ENCODE measurements at regions not wholly inside any gene's neighbourhood (a gene's known extent, or its start where the extent isn't known, plus 50 kb on each side); places are given as distances from the start of the nearest gene placed in this dataset.

DNA sequence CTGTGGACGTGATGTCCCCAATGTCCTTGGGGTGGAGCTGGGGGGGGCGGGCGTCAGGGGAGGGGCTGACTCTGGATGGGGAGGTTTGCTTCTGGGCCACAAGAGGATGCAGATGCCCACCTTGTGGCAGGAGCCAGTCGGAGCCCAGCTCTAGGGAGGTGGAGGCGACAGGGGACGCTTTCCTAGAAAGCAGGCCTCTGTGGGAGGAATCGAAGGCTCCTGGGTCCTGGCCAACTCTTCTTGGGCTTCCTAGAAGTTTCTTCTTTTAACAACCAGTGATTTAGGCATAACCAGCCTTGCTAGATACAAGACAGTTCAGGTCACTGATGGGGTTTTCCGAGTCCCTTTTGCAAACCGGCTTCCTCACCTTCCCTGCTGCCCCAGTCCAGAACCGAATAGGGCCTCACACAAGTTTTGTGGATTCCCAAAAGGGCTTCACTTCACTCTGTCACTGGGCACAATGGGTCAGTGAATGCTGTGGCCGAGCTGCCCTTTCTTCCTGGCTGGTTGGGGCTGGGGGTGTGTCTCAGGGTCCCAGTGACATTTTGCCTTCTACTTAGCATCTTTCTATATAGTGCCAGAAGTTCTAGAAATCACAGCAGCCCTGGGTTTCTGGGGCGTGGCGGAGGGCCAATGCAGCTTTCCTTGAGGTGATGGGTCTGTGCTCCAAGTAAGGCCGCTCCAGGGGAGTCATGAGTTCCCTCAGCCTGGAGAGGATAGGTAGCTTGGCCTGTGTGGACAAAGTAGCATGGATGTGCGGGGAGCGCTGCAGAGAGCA lies 78.4 kb upstream of the FOXP4 start:
- Histone ChIP-seq H3K27me3 (ENCODE audit: insufficient read depth in 3 of 3, low read length in 2 of 3) (peaks cover 0 to 60% (median 9%) of the 10 kb centered on the region in 3 donors), H3K36me3 (ENCODE audit: insufficient read depth in 1 of 2, low read depth in 1 of 2) (no peaks in the 10 kb centered on the region), H3K9me3 (no peaks in the 10 kb centered on the region), H3K4me1 (peaks cover 7% of the 10 kb centered on the region), H3K27ac (no peak overlapping the region), H3K4me3 (no peak overlapping the region)
- ATAC-seq (no peak), DNase-seq (no peak)
- intact Hi-C loops (cut with DNase I), result loop anchor here in 1 of 2 donors (10.0 kb wide), 1 partner anchor 217 kb away; no protein-coding TSS in a partner anchor
- 78 to 85% (median 84%) methylated on average over 16 of the region's 16 CpGs for WGBS, 3 donors
- TF ChIP-seq, protein P1, sequence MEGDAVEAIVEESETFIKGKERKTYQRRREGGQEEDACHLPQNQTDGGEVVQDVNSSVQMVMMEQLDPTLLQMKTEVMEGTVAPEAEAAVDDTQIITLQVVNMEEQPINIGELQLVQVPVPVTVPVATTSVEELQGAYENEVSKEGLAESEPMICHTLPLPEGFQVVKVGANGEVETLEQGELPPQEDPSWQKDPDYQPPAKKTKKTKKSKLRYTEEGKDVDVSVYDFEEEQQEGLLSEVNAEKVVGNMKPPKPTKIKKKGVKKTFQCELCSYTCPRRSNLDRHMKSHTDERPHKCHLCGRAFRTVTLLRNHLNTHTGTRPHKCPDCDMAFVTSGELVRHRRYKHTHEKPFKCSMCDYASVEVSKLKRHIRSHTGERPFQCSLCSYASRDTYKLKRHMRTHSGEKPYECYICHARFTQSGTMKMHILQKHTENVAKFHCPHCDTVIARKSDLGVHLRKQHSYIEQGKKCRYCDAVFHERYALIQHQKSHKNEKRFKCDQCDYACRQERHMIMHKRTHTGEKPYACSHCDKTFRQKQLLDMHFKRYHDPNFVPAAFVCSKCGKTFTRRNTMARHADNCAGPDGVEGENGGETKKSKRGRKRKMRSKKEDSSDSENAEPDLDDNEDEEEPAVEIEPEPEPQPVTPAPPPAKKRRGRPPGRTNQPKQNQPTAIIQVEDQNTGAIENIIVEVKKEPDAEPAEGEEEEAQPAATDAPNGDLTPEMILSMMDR (IDR thresholded peaks at IDR 0.05), result no peak

DNA sequence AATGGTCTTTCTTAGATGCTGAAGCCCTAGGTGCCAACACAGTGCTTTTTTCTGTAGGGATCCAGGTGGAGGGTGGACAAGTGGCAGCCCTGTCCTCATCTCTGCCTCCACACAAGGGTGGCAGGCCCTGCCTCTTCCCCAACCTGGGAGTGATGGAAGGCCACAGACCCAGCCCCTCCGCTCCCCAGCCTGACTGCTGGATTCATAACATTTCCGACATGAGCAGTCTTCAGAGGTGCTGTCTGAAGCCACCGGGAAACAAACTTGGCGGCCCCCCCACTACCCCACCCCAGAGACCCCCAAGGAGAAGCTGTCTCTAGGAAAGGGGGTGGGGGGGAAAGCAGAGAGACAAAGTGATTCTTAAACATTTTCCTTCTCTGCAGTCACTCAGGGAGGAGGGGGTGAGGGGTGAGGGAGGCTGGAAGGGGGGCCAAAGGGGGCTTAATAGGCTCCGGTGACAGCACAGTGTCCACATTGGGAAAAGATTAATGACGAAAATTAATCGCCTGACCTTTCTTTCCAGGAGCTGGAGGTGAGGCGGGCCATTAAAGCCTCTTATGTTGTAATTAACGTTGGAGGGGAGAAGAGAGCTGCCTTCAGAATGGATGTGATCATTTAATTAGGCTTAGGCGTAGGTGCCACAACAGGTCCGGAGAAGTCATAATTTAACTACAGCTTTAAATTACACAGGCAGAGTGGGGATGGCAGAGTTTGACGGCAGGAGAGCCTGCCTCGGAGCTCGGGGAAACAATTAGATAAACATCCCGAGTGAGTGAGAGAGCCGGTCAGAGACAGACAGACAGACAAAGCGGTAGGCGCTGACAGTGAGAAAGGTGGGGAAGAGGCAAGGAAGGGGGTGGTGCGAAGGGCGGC lies 76.8 kb upstream of the FOXP4 start:
- Histone ChIP-seq H3K27ac (no peak overlapping the region), H3K4me1 (peaks cover 3% of the 10 kb centered on the region), H3K4me3 (no peak overlapping the region), H3K27me3 (ENCODE audit: insufficient read depth in 3 of 3, low read length in 2 of 3) (peaks cover 0 to 60% (median 9%) of the 10 kb centered on the region in 3 donors), H3K9me3 (no peaks in the 10 kb centered on the region), H3K36me3 (ENCODE audit: insufficient read depth in 1 of 2, low read depth in 1 of 2) (no peaks in the 10 kb centered on the region)
- no peak for ATAC-seq
- intact Hi-C loops (cut with DNase I), result loop anchor here in 1 of 2 donors (10.0 kb wide), 1 partner anchor 215 kb away; no protein-coding TSS in a partner anchor
- TF ChIP-seq, protein P1 (IDR thresholded peaks at IDR 0.05), result no peak
- 57 to 59% (median 58%) methylated on average over 20 of the region's 20 CpGs for WGBS, 3 donors
- no peak for DNase-seq

DNA sequence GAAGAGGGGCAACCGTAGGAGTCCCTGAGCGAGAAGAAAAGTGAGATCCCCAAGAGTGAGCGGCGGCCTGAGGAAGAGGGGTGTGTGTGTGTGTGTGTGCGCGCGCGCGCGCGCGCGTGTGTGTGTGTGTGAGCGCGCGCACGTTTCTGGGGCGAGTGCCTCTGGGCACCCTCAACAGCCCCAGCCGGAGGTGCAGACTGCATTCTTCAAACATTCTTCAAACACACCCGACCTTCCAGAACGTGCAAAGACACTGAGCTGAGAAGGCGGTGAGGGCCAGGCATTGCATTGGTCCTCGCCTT lies 76.2 kb upstream of the FOXP4 start:
- Histone ChIP-seq H3K36me3 (ENCODE audit: insufficient read depth in 1 of 2, low read depth in 1 of 2) (no peaks in the 10 kb centered on the region), H3K4me1 (peaks cover 3% of the 10 kb centered on the region), H3K4me3 (no peak overlapping the region), H3K27ac (no peak overlapping the region), H3K9me3 (no peaks in the 10 kb centered on the region), H3K27me3 (ENCODE audit: insufficient read depth in 3 of 3, low read length in 2 of 3) (peaks cover 0 to 57% (median 9%) of the 10 kb centered on the region in 3 donors)
- ATAC-seq, result peak in 1 of 4 donors; percentile 35
- TF ChIP-seq, protein P1 (IDR thresholded peaks at IDR 0.05), result no peak
- WGBS, 3 donors, result 11 to 20% (median 13%) methylated on average over 15 to 23 of the region's 23 CpGs
- DNase-seq, result no peak
- intact Hi-C loops (cut with DNase I), result no loop called here

DNA sequence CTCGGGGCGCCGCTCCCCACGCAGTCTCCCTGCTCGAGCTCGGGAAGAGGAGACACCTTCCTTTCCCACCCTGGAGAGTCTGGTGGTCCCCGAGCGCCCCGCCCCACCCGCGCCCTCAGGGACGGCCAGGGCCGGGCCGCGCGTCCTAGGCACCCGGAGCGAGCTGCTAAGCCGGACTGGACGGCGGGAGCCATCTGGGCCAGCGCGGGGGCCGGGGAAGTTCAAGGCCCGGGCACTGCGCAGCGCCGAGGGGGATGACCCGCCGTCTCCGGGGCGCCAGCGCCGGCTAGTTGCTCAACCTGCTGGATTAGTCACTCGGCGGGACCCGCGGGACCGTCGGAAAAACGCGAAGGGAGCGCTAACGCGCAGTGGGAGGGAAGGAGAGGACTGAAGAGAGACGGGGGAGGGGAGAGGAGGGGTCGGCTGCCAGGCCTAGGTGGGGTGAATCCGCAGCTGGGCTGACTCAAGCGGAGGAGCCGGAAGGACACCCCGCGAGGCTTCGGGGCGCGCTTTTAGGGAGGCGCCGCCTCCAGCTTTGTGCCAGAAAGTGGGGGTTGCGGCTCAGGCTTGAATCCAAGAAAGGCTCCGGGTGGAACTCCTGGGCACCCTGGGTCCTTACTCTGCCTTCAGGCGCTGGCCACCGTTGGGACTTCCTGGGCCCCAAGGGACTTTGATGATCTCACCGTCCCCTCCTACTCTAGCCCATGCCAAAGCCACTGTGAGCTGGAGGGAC lies 75.7 kb upstream of the FOXP4 start:
- Histone ChIP-seq H3K4me3 (peak overlapping the region; percentile 30), H3K4me1 (peaks cover 3% of the 10 kb centered on the region), H3K27ac (no peak overlapping the region), H3K9me3 (no peaks in the 10 kb centered on the region), H3K27me3 (ENCODE audit: insufficient read depth in 3 of 3, low read length in 2 of 3) (peaks cover 0 to 54% (median 9%) of the 10 kb centered on the region in 3 donors), H3K36me3 (ENCODE audit: insufficient read depth in 1 of 2, low read depth in 1 of 2) (no peaks in the 10 kb centered on the region)
- TF ChIP-seq, protein P1 (IDR thresholded peaks at IDR 0.05), result no peak
- WGBS, 3 donors, result 6 to 7% (median 6%) methylated on average over 50 to 62 of the region's 62 CpGs
- peak; percentile 57 to 82 (median 67) for ATAC-seq
- peak; percentile 75 to 86 for DNase-seq
- intact Hi-C loops (cut with DNase I), result no loop called here

All from psoas muscle (tissue), 7 donors.